Embryonic facial prominence (tissue), 1 donor: ENCODE measurements at regions not wholly inside any gene's neighbourhood (a gene's known extent, or its start where the extent isn't known, plus 50 kb on each side); places are given as distances from the start of the nearest gene placed in this dataset.
"Not testable (repeated sequence)": the region's sequence is repeated elsewhere in the genome, so short reads cannot be mapped to it uniquely, and the experiment has no call there.

Experiments used
- DNase-seq: peaks from one replicate; pipeline ENCODE4 v3.0.0-alpha.2; 2016; ENCODE audit errors: extremely low spot score

GRCh38 chr17:70702683-70703255 lies 533.4 kb downstream of the KCNJ2 start:
- no peak for DNase-seq

- DNase-seq = no peak
Measured at GRCh38 chr17:70709596-70709995, 540.3 kb downstream of the KCNJ2 start.

- DNase-seq = no peak
Measured at GRCh38 chr17:70713694-70714093, 544.4 kb downstream of the KCNJ2 start.

GRCh38 chr17:70716551-70716950 lies 547.2 kb downstream of the KCNJ2 start:
- no peak for DNase-seq

- no peak for DNase-seq
Measured at GRCh38 chr17:70717042-70717441, 547.7 kb downstream of the KCNJ2 start.

- DNase-seq = no peak
Measured at GRCh38 chr17:70736375-70736957, 567.1 kb downstream of the KCNJ2 start.

GRCh38 chr17:70739065-70739464 lies 569.7 kb downstream of the KCNJ2 start:
- no peak for DNase-seq

GRCh38 chr17:70746574-70746973 lies 577.2 kb downstream of the KCNJ2 start:
- not testable (repeated sequence) for DNase-seq

- DNase-seq = no peak
Measured at GRCh38 chr17:70750983-70751382, 581.7 kb downstream of the KCNJ2 start.

GRCh38 chr17:70752461-70752860 lies 583.1 kb downstream of the KCNJ2 start:
- not testable (repeated sequence) for DNase-seq

- DNase-seq = no peak
Measured at GRCh38 chr17:70752966-70753467, 583.7 kb downstream of the KCNJ2 start.

GRCh38 chr17:70763018-70763417 lies 593.7 kb downstream of the KCNJ2 start:
- DNase-seq = no peak

- DNase-seq = peak; percentile 56
Measured at GRCh38 chr17:70767102-70767701, 597.9 kb downstream of the KCNJ2 start.

- no peak for DNase-seq
Measured at GRCh38 chr17:70769956-70770355, 600.6 kb downstream of the KCNJ2 start.

GRCh38 chr17:70771804-70772386 lies 602.6 kb downstream of the KCNJ2 start:
- DNase-seq = no peak

- no peak for DNase-seq
Measured at GRCh38 chr17:70772761-70773160, 603.4 kb downstream of the KCNJ2 start.

- no peak for DNase-seq
Measured at GRCh38 chr17:70773258-70773657, 603.9 kb downstream of the KCNJ2 start.

GRCh38 chr17:70774339-70775117 lies 605.2 kb downstream of the KCNJ2 start:
- DNase-seq = no peak

GRCh38 chr17:70775679-70776078 lies 606.3 kb downstream of the KCNJ2 start:
- DNase-seq = no peak

GRCh38 chr17:70776441-70776840 lies 607.1 kb downstream of the KCNJ2 start:
- peak; percentile 31 for DNase-seq

GRCh38 chr17:70780031-70780430 lies 610.7 kb downstream of the KCNJ2 start:
- DNase-seq = no peak

GRCh38 chr17:70786081-70786480 lies 616.7 kb downstream of the KCNJ2 start:
- no peak for DNase-seq
